Bronchial epithelial cell (primary cell): ENCODE measurements at regions not wholly inside any gene's neighbourhood (a gene's known extent, or its start where the extent isn't known, plus 50 kb on each side); places are given as distances from the start of the nearest gene placed in this dataset.

Experiments
- DNase-seq: peaks from one replicate; pipeline ENCODE4 v3.0.0-alpha.2; 2010; ENCODE audit warnings: low read depth
- FAIRE-seq: peaks from 2 replicates; lab custom pipeline; 2011; peaks lifted over from hg19 to GRCh38; lab: Jason Lieb, UNC
- H3K27me3 ChIP-seq: 2 replicates; pipeline ENCODE4 v1.5.1; 2011; ENCODE audit warnings: low read length; ENCODE audit not compliant: control insufficient read depth, insufficient read depth
- H3K36me3 ChIP-seq: 2 replicates; pipeline ENCODE4 v1.5.1; 2011; ENCODE audit warnings: low read length; ENCODE audit not compliant: control insufficient read depth, insufficient read depth
- H3K4me3 ChIP-seq: 2 replicates; pipeline ENCODE4 v1.5.1; 2011; ENCODE audit warnings: mild to moderate bottlenecking, low read depth, low read length, control low read depth
- TF ChIP-seq, protein P1 (sequence below): IDR thresholded peaks from 2 replicates; pipeline ENCODE4 v1.5.1; 2011; ENCODE audit warnings: mild to moderate bottlenecking, moderate library complexity, low read length, control low read depth, inconsistent platforms; ENCODE audit not compliant: insufficient read depth, severe bottlenecking

DNA sequence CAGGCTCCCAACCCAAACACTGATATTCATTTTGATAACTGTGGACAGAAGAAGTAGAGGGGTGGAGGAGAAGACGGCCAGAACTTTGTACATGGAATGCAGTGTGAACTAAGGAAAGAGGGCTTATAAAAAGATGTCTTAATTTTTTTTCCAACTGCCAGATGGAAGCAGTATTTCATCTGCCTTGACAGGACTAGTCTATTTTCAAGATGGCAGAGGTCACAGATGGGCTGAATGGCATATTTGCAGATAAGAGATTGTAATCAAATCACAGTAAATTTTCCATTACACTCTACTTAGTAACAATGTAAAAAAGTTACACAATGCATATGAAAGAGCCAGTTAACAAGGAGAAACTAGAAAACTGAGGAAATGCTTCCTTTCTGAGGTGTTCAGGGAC, 246.8 kb upstream of the FMN2 start:
- DNase-seq (no peak), FAIRE-seq (no peak)
- H3K36me3 ChIP-seq = no peaks in the 10 kb centered on the region
- H3K4me3 ChIP-seq = no peak overlapping the region
- no peaks in the 10 kb centered on the region for H3K27me3 ChIP-seq
- TF ChIP-seq, protein P1, sequence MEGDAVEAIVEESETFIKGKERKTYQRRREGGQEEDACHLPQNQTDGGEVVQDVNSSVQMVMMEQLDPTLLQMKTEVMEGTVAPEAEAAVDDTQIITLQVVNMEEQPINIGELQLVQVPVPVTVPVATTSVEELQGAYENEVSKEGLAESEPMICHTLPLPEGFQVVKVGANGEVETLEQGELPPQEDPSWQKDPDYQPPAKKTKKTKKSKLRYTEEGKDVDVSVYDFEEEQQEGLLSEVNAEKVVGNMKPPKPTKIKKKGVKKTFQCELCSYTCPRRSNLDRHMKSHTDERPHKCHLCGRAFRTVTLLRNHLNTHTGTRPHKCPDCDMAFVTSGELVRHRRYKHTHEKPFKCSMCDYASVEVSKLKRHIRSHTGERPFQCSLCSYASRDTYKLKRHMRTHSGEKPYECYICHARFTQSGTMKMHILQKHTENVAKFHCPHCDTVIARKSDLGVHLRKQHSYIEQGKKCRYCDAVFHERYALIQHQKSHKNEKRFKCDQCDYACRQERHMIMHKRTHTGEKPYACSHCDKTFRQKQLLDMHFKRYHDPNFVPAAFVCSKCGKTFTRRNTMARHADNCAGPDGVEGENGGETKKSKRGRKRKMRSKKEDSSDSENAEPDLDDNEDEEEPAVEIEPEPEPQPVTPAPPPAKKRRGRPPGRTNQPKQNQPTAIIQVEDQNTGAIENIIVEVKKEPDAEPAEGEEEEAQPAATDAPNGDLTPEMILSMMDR = no peak

DNA sequence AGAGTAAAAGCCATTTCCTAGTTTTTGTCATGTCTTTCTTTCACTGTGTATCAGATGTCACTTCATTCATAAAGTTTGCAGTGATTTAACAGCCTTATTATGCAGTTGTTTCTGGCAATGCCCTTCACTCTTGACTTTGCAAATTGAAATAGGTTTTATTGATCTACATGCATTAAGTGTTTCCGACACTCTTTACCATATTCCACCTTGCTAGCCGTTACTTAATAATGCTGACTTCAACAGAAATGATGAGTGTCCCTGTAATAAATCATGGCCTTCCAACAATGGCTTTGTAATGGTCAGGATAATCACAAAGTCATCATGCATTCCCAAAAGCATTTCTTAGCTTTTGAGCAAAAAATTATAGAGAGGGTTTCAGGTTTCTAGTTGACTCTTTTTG, 236.8 kb upstream of the FMN2 start:
- Histone ChIP-seq H3K4me3 (no peak overlapping the region), H3K36me3 (no peaks in the 10 kb centered on the region), H3K27me3 (no peaks in the 10 kb centered on the region)
- FAIRE-seq (no peak), DNase-seq (no peak)
- TF ChIP-seq, protein P1 = no peak

DNA sequence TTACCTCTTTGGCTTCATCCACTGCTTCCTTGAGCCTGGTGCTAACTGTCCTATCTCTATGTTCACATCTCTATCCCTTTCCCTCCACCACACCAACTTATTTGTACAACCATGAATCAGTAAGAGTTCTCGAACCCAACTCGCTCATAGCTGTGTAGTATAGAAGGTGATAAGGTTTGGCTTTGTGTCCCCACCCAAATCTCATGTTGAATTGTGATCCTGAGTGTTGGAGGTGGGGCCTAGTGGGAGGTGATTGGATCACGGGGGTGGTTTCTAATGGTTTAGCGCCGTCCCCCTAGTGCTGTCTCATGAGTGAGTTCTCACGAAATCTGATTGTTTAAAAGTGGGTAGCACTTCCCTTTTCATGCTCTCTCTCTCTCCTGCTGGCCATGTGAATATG, 235.6 kb upstream of the FMN2 start:
- FAIRE-seq (no peak), DNase-seq (no peak)
- Histone ChIP-seq H3K4me3 (no peak overlapping the region), H3K27me3 (no peaks in the 10 kb centered on the region), H3K36me3 (no peaks in the 10 kb centered on the region)
- TF ChIP-seq, protein P1 = no peak

DNA sequence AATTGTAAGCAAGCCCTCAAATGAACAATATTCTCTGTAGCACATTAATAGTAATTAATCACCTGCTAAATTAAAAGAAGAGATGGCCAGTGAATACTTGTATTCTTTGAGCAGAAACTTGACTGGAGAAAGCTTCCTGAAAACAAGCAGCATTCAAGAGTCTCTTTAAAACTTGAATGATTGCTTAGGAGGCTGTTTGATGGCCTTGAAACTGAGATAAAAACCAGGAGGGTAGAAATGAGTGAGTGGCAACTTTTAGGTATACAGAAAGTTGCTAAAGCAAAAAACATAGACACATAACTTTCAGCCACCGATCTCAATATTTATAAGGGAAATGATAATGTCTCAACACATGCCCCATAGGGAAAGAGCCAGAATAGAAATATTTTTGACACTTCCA, 234.8 kb upstream of the FMN2 start:
- Histone ChIP-seq H3K4me3 (no peak overlapping the region), H3K36me3 (no peaks in the 10 kb centered on the region), H3K27me3 (no peaks in the 10 kb centered on the region)
- FAIRE-seq = no peak
- TF ChIP-seq, protein P1 = no peak
- no peak for DNase-seq

DNA sequence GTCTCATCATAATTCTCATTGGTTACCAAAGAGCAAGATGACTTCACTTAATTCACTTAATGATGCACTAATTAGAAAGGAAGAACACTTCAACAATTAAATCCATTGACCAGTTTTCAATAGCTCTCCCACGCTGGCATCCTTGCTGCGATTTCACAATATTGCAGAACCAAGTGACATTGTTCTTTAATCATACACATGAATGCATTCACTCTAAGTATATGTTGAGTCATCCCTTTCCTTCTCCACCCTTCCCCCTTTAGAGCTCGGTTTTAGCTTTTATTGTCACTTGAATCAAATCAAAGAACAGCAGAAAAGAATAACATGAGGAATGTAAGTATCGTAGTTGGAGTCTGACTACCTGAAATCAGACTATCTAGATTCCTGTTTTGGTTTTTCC, 233.6 kb upstream of the FMN2 start:
- DNase-seq = peak; percentile 30
- FAIRE-seq = no peak
- TF ChIP-seq, protein P1 = no peak
- H3K4me3 ChIP-seq = no peak overlapping the region
- no peaks in the 10 kb centered on the region for H3K36me3 ChIP-seq
- H3K27me3 ChIP-seq = no peaks in the 10 kb centered on the region

DNA sequence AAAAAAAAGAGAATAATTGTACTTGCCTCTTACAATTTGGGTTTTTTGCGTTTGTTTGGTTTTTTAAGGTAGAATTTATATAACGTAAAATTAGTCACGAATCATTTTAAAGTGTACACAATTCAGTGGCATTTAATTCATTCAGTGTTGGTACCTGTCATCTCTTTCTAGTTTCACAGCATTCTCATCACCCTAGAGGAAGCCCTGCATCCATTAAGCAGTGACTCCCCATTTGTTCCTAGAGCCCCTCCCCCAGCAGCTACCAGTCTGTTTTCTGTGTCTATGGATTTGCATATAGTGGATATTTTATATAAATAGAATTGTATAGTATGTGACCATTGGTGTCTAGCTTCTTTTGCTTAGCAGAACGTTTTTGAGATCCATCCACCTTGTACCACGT, 233.2 kb upstream of the FMN2 start:
- TF ChIP-seq, protein P1 = no peak
- no peak for FAIRE-seq
- no peak for DNase-seq

More for the DNA sequence above, 233.2 kb upstream of the FMN2 start:
- Histone ChIP-seq H3K4me3 (no peak overlapping the region), H3K27me3 (no peaks in the 10 kb centered on the region), H3K36me3 (no peaks in the 10 kb centered on the region)
